SU-DHL-6 (cell line): ENCODE measurements at regions not wholly inside any gene's neighbourhood (a gene's known extent, or its start where the extent isn't known, plus 50 kb on each side); places are given as distances from the start of the nearest gene placed in this dataset.

Source experiments
- CTCF ChIP-seq: fragments of 200-600 bp; sonication (generic); IDR thresholded peaks from one replicate; pipeline ENCODE4 v1.5.1; 2017; ENCODE audit warnings: antibody characterized with exemption, mild to moderate bottlenecking, low read length, moderate library complexity; ENCODE audit not compliant: insufficient read depth, poor library complexity, severe bottlenecking
- EZH2phosphoT487 ChIP-seq: fragments of 200-600 bp; sonication (generic), shearing (Covaris generic); conservative IDR thresholded peaks from 2 replicates; pipeline ENCODE4 v1.6.1; 2018; ENCODE audit warnings: mild to moderate bottlenecking, antibody characterized with exemption, low read length, moderate library complexity, mixed read lengths

- TF ChIP-seq EZH2phosphoT487 (no peak), CTCF (no peak)
Observed at GRCh38 chr15:96750361-96750760, 419.9 kb downstream of the NR2F2 start.
